Stimulated activated CD4-positive, alpha-beta T cell treated with anti-CD3 and anti-CD28 coated beads, Interleukin-15, amount 100 ng/mL, for 24 hours (primary cell): ENCODE measurements at regions not wholly inside any gene's neighbourhood (a gene's known extent, or its start where the extent isn't known, plus 50 kb on each side); places are given as distances from the start of the nearest gene placed in this dataset.

Experiments
- DNase-seq: peaks from one replicate; pipeline ENCODE4 v3.0.0-alpha.2; 2020

- no peak for DNase-seq
These were observed 1481.6 kb upstream of the PIK3C3 start for GRCh38 chr18:40473221-40474029.

GRCh38 chr18:40470723-40471122 lies 1484.3 kb upstream of the PIK3C3 start:
- DNase-seq: no peak

GRCh38 chr18:40469851-40470250 lies 1485.2 kb upstream of the PIK3C3 start:
- DNase-seq: no peak

GRCh38 chr18:40469316-40469715 lies 1485.7 kb upstream of the PIK3C3 start:
- no peak for DNase-seq

GRCh38 chr18:40464032-40464431 lies 1491.0 kb upstream of the PIK3C3 start:
- no peak for DNase-seq

GRCh38 chr18:40453903-40454302 lies 1501.1 kb upstream of the PIK3C3 start:
- no peak for DNase-seq

GRCh38 chr18:40452599-40452998 lies 1502.4 kb upstream of the PIK3C3 start:
- no peak for DNase-seq

GRCh38 chr18:40450751-40451150 lies 1504.3 kb upstream of the PIK3C3 start:
- DNase-seq: no peak

GRCh38 chr18:40447820-40448219 lies 1507.2 kb upstream of the PIK3C3 start:
- no peak for DNase-seq

GRCh38 chr18:40440088-40440487 lies 1514.9 kb upstream of the PIK3C3 start:
- no peak for DNase-seq

GRCh38 chr18:40437517-40437916 lies 1517.5 kb upstream of the PIK3C3 start:
- no peak for DNase-seq

GRCh38 chr18:40431071-40431985 lies 1523.7 kb upstream of the PIK3C3 start:
- no peak for DNase-seq

GRCh38 chr18:40423291-40423690 lies 1531.7 kb upstream of the PIK3C3 start:
- no peak for DNase-seq

- no peak for DNase-seq
These were observed 1534.4 kb upstream of the PIK3C3 start for GRCh38 chr18:40420675-40421074.

- DNase-seq: no peak
These were observed 1537.5 kb upstream of the PIK3C3 start for GRCh38 chr18:40417501-40417900.

- DNase-seq: no peak
These were observed 1539.2 kb upstream of the PIK3C3 start for GRCh38 chr18:40415821-40416220.

- no peak for DNase-seq
These were observed 1539.8 kb upstream of the PIK3C3 start for GRCh38 chr18:40415176-40415791.

- DNase-seq: no peak
These were observed 1540.8 kb upstream of the PIK3C3 start for GRCh38 chr18:40414155-40414754.

- no peak for DNase-seq
These were observed 1541.9 kb upstream of the PIK3C3 start for GRCh38 chr18:40413160-40413559.

- DNase-seq: no peak
These were observed 1542.6 kb upstream of the PIK3C3 start for GRCh38 chr18:40412410-40412809.

- no peak for DNase-seq
These were observed 1547.1 kb upstream of the PIK3C3 start for GRCh38 chr18:40407909-40408308.

- DNase-seq: no peak
These were observed 1550.8 kb upstream of the PIK3C3 start for GRCh38 chr18:40404284-40404683.

GRCh38 chr18:40402052-40402451 lies 1553.0 kb upstream of the PIK3C3 start:
- DNase-seq: no peak
